ENCODE measurements at regions not wholly inside any gene's neighbourhood (a gene's known extent, or its start where the extent isn't known, plus 50 kb on each side); places are given as distances from the start of the nearest gene placed in this dataset.
A peak's percentile ranks its signal among the peaks of the same experiment; 100 is the strongest.

- 60% methylated on average over 2 of the region's 5 CpGs; no CpG with 5 or more reads in 1 of the 2 donors for WGBS, 2 donors (ENCODE audit: low coverage in 1 of 2)
- peak overlapping the region in 2 of 4 donors; percentile 53 to 58 for H3K27ac ChIP-seq
These were observed 336.3 kb upstream of the RBMY1B start for GRCh38 chrY:21174697-21175463.

GRCh38 chrY:21175505-21175904 is 335.6 kb upstream of the RBMY1B start:
- no peak for DNase-seq
- peak overlapping the region in 2 of 4 donors; percentile 53 to 58 for H3K27ac ChIP-seq
- no peak overlapping the region for H3K4me3 ChIP-seq
- in situ Hi-C loops (cut with MboI; ENCODE audit: low pct_ligation_motif_present in 1 of 4, low pct_unique_long_range_greater_than_20kb in 1 of 4, low sequenced_read_pairs in 3 of 4) (no loop called here), intact Hi-C loops (cut with DNase I; ENCODE audit: low total_unique reads) (no loop called here)
- H3K36me3 ChIP-seq = no peaks in the 10 kb centered on the region
- TF ChIP-seq EP300 (IDR thresholded peaks at IDR 0.05; ENCODE audit: low read depth) = no peak
- no peak for TF ChIP-seq POLR2A (IDR thresholded peaks at IDR 0.05)
- no peak for TF ChIP-seq CTCF (IDR thresholded peaks at IDR 0.05)
- TF ChIP-seq POLR2AphosphoS5 (IDR thresholded peaks at IDR 0.05) = no peak
- no peaks in the 10 kb centered on the region for H3K27me3 ChIP-seq
- no peaks in the 10 kb centered on the region for H3K9me3 ChIP-seq
- peaks cover 0 to 24% (median 6%) of the 10 kb centered on the region in 4 donors for H3K4me1 ChIP-seq
- WGBS, 2 donors (ENCODE audit: low coverage in 1 of 2) = no CpG with 5 or more reads among the region's 3 CpGs

More at GRCh38 chrY:21174697-21175463, 336.3 kb upstream of the RBMY1B start:
- Histone ChIP-seq H3K4me3 (no peak overlapping the region), H3K27me3 (no peaks in the 10 kb centered on the region), H3K4me1 (peaks cover 0 to 22% (median 6%) of the 10 kb centered on the region in 4 donors), H3K9me3 (no peaks in the 10 kb centered on the region), H3K36me3 (no peaks in the 10 kb centered on the region)
- in situ Hi-C loops (cut with MboI; ENCODE audit: low pct_ligation_motif_present in 1 of 4, low pct_unique_long_range_greater_than_20kb in 1 of 4, low sequenced_read_pairs in 3 of 4) = no loop called here
- DNase-seq = no peak
- TF ChIP-seq POLR2A (IDR thresholded peaks at IDR 0.05) (no peak), EP300 (IDR thresholded peaks at IDR 0.05; ENCODE audit: low read depth) (no peak), POLR2AphosphoS5 (IDR thresholded peaks at IDR 0.05) (no peak), CTCF (IDR thresholded peaks at IDR 0.05) (no peak)
- intact Hi-C loops (cut with DNase I; ENCODE audit: low total_unique reads) = no loop called here

GRCh38 chrY:21177306-21177800 is 333.8 kb upstream of the RBMY1B start:
- in situ Hi-C loops (cut with MboI; ENCODE audit: low pct_ligation_motif_present in 1 of 4, low pct_unique_long_range_greater_than_20kb in 1 of 4, low sequenced_read_pairs in 3 of 4) = no loop called here

More at GRCh38 chrY:21177306-21177800, 333.8 kb upstream of the RBMY1B start:
- DNase-seq = no peak
- Histone ChIP-seq H3K9me3 (no peaks in the 10 kb centered on the region), H3K27me3 (no peaks in the 10 kb centered on the region), H3K4me3 (no peak overlapping the region), H3K4me1 (peaks cover 0 to 25% (median 6%) of the 10 kb centered on the region in 4 donors), H3K27ac (no peak overlapping the region), H3K36me3 (no peaks in the 10 kb centered on the region)
- TF ChIP-seq CTCF (IDR thresholded peaks at IDR 0.05) = no peak
- no peak for TF ChIP-seq POLR2A (IDR thresholded peaks at IDR 0.05)
- no peak for TF ChIP-seq POLR2AphosphoS5 (IDR thresholded peaks at IDR 0.05)
- no peak for TF ChIP-seq EP300 (IDR thresholded peaks at IDR 0.05; ENCODE audit: low read depth)
- intact Hi-C loops (cut with DNase I; ENCODE audit: low total_unique reads) = no loop called here
- WGBS, 2 donors (ENCODE audit: low coverage in 1 of 2) = 83% methylated on average over 1 of the region's 1 CpG; no CpG with 5 or more reads in 1 of the 2 donors
